IMR-90 (cell line): ENCODE measurements at regions not wholly inside any gene's neighbourhood (a gene's known extent, or its start where the extent isn't known, plus 50 kb on each side); places are given as distances from the start of the nearest gene placed in this dataset.

Source experiments
- ATAC-seq: fragments of 200-7000 bp; cut with Tn5 transposase; 2 replicates; pipeline ENCODE4 v1.9.1; 2020; ENCODE audit warnings: low read depth, mild to moderate bottlenecking, moderate library complexity
- BruUV-seq: library from RNA; stranded (reverse); fragments of 400-500 nt; replicated peaks from 2 replicates; lab custom pipeline; 2021; lab: Mats Ljungman, UMichigan
- CTCF ChIA-PET: fragments of 300-600 bp; formaldehyde crosslinking; extraction: SDS; loops from one replicate; lab custom pipeline; 2021; ENCODE audit warnings: antibody characterized with exemption; lab: Yijun Ruan, JAX
- POLR2A ChIA-PET: fragments of 300-600 bp; sonication (Branson Sonifier 250); formaldehyde crosslinking; loops from one replicate; lab custom pipeline; 2022; ENCODE audit warnings: antibody characterized with exemption; ENCODE audit not compliant: unreplicated experiment; lab: Charles Lee
- DNase-seq: peaks from one replicate; pipeline ENCODE4 v3.0.0; 2013
- H2AFZ ChIP-seq: replicated peaks from 2 replicates; pipeline ENCODE3; 2013; ENCODE audit warnings: low read length, mild to moderate bottlenecking; ENCODE audit not compliant: poor library complexity
- H2AK5ac ChIP-seq: 2 replicates; pipeline ENCODE4 v1.6.1; 2013; ENCODE audit warnings: low read depth, low read length, inconsistent platforms
- H2AK9ac ChIP-seq: replicated peaks from 2 replicates; pipeline ENCODE3; 2013; ENCODE audit warnings: mild to moderate bottlenecking, low read depth, low read length, moderate library complexity; ENCODE audit not compliant: poor library complexity
- H2BK120ac ChIP-seq: 2 replicates; pipeline ENCODE4 v1.6.1; 2013; ENCODE audit warnings: low read depth, low read length, inconsistent platforms
- H2BK15ac ChIP-seq: 3 replicates; pipeline ENCODE4 v1.6.1; 2013; ENCODE audit warnings: low read depth, low read length, inconsistent platforms
- H2BK20ac ChIP-seq: 2 replicates; pipeline ENCODE4 v1.6.1; 2013; ENCODE audit warnings: low read depth, mild to moderate bottlenecking, inconsistent platforms, low read length, moderate library complexity
- H2BK5ac ChIP-seq: 2 replicates; pipeline ENCODE4 v1.6.1; 2013; ENCODE audit warnings: mild to moderate bottlenecking, low read depth, low read length, inconsistent platforms; ENCODE audit not compliant: poor library complexity, severe bottlenecking
- H3K14ac ChIP-seq: replicated peaks from 2 replicates; pipeline ENCODE4 v1.6.1; 2013; ENCODE audit warnings: low read depth, low read length, inconsistent platforms
- H3K18ac ChIP-seq: 2 replicates; pipeline ENCODE4 v1.6.1; 2013; ENCODE audit warnings: low read depth, low read length, control low read depth
- H3K23ac ChIP-seq: 2 replicates; pipeline ENCODE4 v1.6.1; 2013; ENCODE audit warnings: low read depth, low read length, inconsistent platforms
- H3K27ac ChIP-seq: 2 replicates; pipeline ENCODE4 v1.5.1; 2013; ENCODE audit warnings: mild to moderate bottlenecking, control low read depth, low read length; ENCODE audit not compliant: insufficient read depth
- H3K27me3 ChIP-seq: 2 replicates; pipeline ENCODE4 v1.6.1; 2013; ENCODE audit warnings: low read length; ENCODE audit not compliant: control insufficient read depth, insufficient read depth
- H3K36me3 ChIP-seq: 2 replicates; pipeline ENCODE4 v1.6.1; 2013; ENCODE audit warnings: low read length, mixed read lengths; ENCODE audit not compliant: control insufficient read depth, insufficient read depth
- H3K4ac ChIP-seq: 2 replicates; pipeline ENCODE4 v1.6.1; 2013; ENCODE audit warnings: low read depth, low read length, inconsistent platforms
- H3K4me1 ChIP-seq: 2 replicates; pipeline ENCODE4 v1.6.1; 2013; ENCODE audit warnings: low read length, mixed read lengths; ENCODE audit not compliant: control insufficient read depth, insufficient read depth
- H3K4me2 ChIP-seq: 2 replicates; pipeline ENCODE4 v1.6.1; 2013; ENCODE audit warnings: low read depth, mild to moderate bottlenecking, control low read depth, low read length, moderate library complexity
- H3K4me3 ChIP-seq: 2 replicates; pipeline ENCODE4 v1.5.1; 2013; ENCODE audit warnings: low read depth, mild to moderate bottlenecking, control low read depth, low read length, moderate library complexity; ENCODE audit not compliant: insufficient read depth
- H3K56ac ChIP-seq: 2 replicates; pipeline ENCODE4 v1.6.1; 2013; ENCODE audit warnings: low read length, inconsistent platforms; ENCODE audit not compliant: insufficient read depth; ENCODE audit errors: extremely low read depth
- H3K79me1 ChIP-seq, 2 experiments: 2 replicates each; pipeline ENCODE4 v1.6.1; 2013; ENCODE audit warnings: low read length in 2 of 2, inconsistent platforms in 1 of 2, low read depth in 1 of 2
- H3K9ac ChIP-seq: 2 replicates; pipeline ENCODE4 v1.6.1; 2013; ENCODE audit warnings: low read depth, low read length, control low read depth
- H3K9me1 ChIP-seq: 2 replicates; pipeline ENCODE4 v1.6.1; 2013; ENCODE audit warnings: low read length, inconsistent platforms; ENCODE audit not compliant: insufficient read depth
- H3K9me3 ChIP-seq: 2 replicates; pipeline ENCODE4 v1.6.1; 2013; ENCODE audit warnings: low read length; ENCODE audit not compliant: control insufficient read depth, insufficient read depth
- H4K20me1 ChIP-seq: 2 replicates; pipeline ENCODE4 v1.6.1; 2013; ENCODE audit warnings: low read length, inconsistent platforms; ENCODE audit not compliant: insufficient read depth
- H4K5ac ChIP-seq: 2 replicates; pipeline ENCODE4 v1.6.1; 2013; ENCODE audit warnings: mild to moderate bottlenecking, low read depth, low read length, control low read depth
- H4K8ac ChIP-seq, 2 experiments: 2 replicates each; pipeline ENCODE4 v1.6.1; 2013; ENCODE audit warnings: low read depth in 2 of 2, low read length in 2 of 2, control low read depth in 1 of 2, inconsistent platforms in 1 of 2
- H4K91ac ChIP-seq: 2 replicates; pipeline ENCODE4 v1.6.1; 2013; ENCODE audit warnings: low read depth, low read length, inconsistent platforms; ENCODE audit not compliant: insufficient read depth
- BHLHE40 ChIP-seq: fragments of 150-350 bp; IDR thresholded peaks from 2 replicates; pipeline ENCODE4 v1.6.1; 2016; ENCODE audit warnings: mild to moderate bottlenecking, low read depth, low read length
- CEBPB ChIP-seq: IDR thresholded peaks from 2 replicates; pipeline ENCODE4 v1.6.1; 2012; ENCODE audit warnings: low read depth, low read length, improper control_type of control experiment
- CHD1 ChIP-seq: IDR thresholded peaks from 2 replicates; pipeline ENCODE4 v1.6.1; 2012; ENCODE audit warnings: low read depth, low read length, improper control_type of control experiment
- FOS ChIP-seq: fragments of 150-350 bp; IDR thresholded peaks from 2 replicates; pipeline ENCODE4 v1.6.1; 2016; ENCODE audit warnings: low read depth, low read length
- MAFK ChIP-seq: IDR thresholded peaks from 2 replicates; pipeline ENCODE4 v1.6.1; 2012; ENCODE audit warnings: low read depth, low read length, improper control_type of control experiment
- MAZ ChIP-seq: IDR thresholded peaks from 2 replicates; pipeline ENCODE4 v1.6.1; 2012; ENCODE audit warnings: low read depth, mild to moderate bottlenecking, low read length, improper control_type of control experiment, moderate library complexity, borderline replicate concordance
- MXI1 ChIP-seq: IDR thresholded peaks from 2 replicates; pipeline ENCODE4 v1.6.1; 2012; ENCODE audit warnings: low read depth, mild to moderate bottlenecking, low read length, moderate library complexity, borderline replicate concordance
- NFE2L2 ChIP-seq: fragments of 150-350 bp; IDR thresholded peaks from 2 replicates; pipeline ENCODE4 v1.6.1; 2016; ENCODE audit warnings: low read depth, mild to moderate bottlenecking, low read length
- POLR2A ChIP-seq: IDR thresholded peaks from 2 replicates; pipeline ENCODE4 v1.6.1; 2012; ENCODE audit warnings: mild to moderate bottlenecking, low read depth, low read length
- RAD21 ChIP-seq: IDR thresholded peaks from 2 replicates; pipeline ENCODE4 v1.6.1; 2012; ENCODE audit warnings: low read length, improper control_type of control experiment
- RCOR1 ChIP-seq: IDR thresholded peaks from 2 replicates; pipeline ENCODE4 v1.6.1; 2012; ENCODE audit warnings: mild to moderate bottlenecking, low read length, improper control_type of control experiment; ENCODE audit not compliant: insufficient replicate concordance
- RFX5 ChIP-seq: IDR thresholded peaks from 2 replicates; pipeline ENCODE4 v1.8.0; 2012; ENCODE audit warnings: low read depth, mild to moderate bottlenecking, low read length, moderate library complexity
- SMC3 ChIP-seq: fragments of 150-350 bp; IDR thresholded peaks from 2 replicates; pipeline ENCODE4 v1.6.1; 2016; ENCODE audit warnings: low read depth, mild to moderate bottlenecking, antibody characterized with exemption, low read length, moderate library complexity
- WGBS, 2 experiments: methylation state at CpG; one replicate each; pipeline versions ENCODE4 v1.1.5 to v1.1.7; 2013; ENCODE audit warnings: missing lambda C conversion rate in 2 of 2; ENCODE audit not compliant: insufficient read length in 1 of 2; ENCODE audit errors: extremely low coverage in 2 of 2; 5-methylcytosine and 5-hydroxymethylcytosine counted together
- dilution Hi-C: fragments of 300-500 bp; cut with HindIII; formaldehyde crosslinking; loops from one replicate; pipeline ENCODE4 v1.14.3; 2018; ENCODE audit warnings: low sequenced_read_pairs; ENCODE audit not compliant: unreplicated experiment
- in situ Hi-C: fragments of 300-500 bp; cut with MboI; formaldehyde crosslinking; loops from 3 replicates; pipeline ENCODE4 v1.14.3; 2019; ENCODE audit warnings: low sequenced_read_pairs, inconsistent platforms, mixed read lengths
- intact Hi-C: fragments of 100-400 bp; cut with micrococcal nuclease; formaldehyde crosslinking; loops from 2 replicates; pipeline ENCODE4 v1.10.0; 2022
- TF ChIP-seq, protein P1 (sequence below): fragments of 150-350 bp; IDR thresholded peaks from 2 replicates; pipeline ENCODE4 v1.6.1; 2017; ENCODE audit warnings: mild to moderate bottlenecking, antibody characterized with exemption, low read length, low read depth
- TF ChIP-seq, protein P2 (sequence below): fragments of 150-350 bp; IDR thresholded peaks from 2 replicates; pipeline ENCODE4 v1.6.1; 2016; ENCODE audit warnings: low read depth, mild to moderate bottlenecking, low read length, moderate library complexity, borderline replicate concordance
- TF ChIP-seq, protein P3 (sequence below): conservative IDR thresholded peaks from 2 replicates; pipeline ENCODE4 v1.5.1; 2012; ENCODE audit warnings: mild to moderate bottlenecking, low read depth, low read length, improper control_type of control experiment

DNA sequence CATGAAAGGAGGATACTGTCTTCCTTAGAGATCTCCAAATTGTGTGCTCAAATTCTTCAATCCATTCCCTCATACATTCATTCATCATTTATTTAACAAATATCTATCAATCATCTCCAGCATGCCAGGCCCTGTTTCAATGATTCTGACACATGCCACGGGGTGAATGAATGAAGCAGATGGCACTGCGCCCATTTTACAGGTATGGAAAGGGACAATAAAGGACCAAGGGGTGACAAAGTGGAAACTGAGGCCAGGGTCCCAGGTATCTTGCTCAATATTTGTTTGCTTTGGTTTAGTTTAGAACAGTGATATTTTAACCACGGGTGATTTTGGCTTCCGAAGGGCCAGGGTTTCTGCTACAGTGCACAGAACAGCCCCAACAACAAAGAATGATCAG lies 321.6 kb upstream of the RUNX1 start:
- no peak overlapping the region for H2BK20ac ChIP-seq
- no peaks in the 10 kb centered on the region for H3K79me1 ChIP-seq
- CTCF ChIA-PET, result no interaction called here
- no TSS peak for BruUV-seq
- no peak overlapping the region for H3K56ac ChIP-seq
- H3K4ac ChIP-seq, result no peak overlapping the region
- H3K4me2 ChIP-seq, result no peak overlapping the region
- H4K91ac ChIP-seq, result no peak overlapping the region
- H3K4me3 ChIP-seq, result no peak overlapping the region
- H3K9me1 ChIP-seq, result no peaks in the 10 kb centered on the region
- POLR2A ChIA-PET, result no interaction called here
- no peak overlapping the region for H2BK15ac ChIP-seq
- H3K23ac ChIP-seq, result no peak overlapping the region
- H3K27me3 ChIP-seq, result no peaks in the 10 kb centered on the region
- H3K27ac ChIP-seq, result no peak overlapping the region
- H3K9ac ChIP-seq, result no peak overlapping the region
- H3K4me1 ChIP-seq, result peaks cover 2% of the 10 kb centered on the region; the same call in 1 of the 2 replicates
- in situ Hi-C loops, result no loop called here
- ATAC-seq, result no peak
- no peak overlapping the region for H2AK5ac ChIP-seq
- H4K5ac ChIP-seq, result no peak overlapping the region
- H4K8ac ChIP-seq, result no peak overlapping the region
- no peaks in the 10 kb centered on the region for H3K36me3 ChIP-seq
- H2BK120ac ChIP-seq, result no peak overlapping the region
- H3K9me3 ChIP-seq, result no peaks in the 10 kb centered on the region
- H3K18ac ChIP-seq, result no peak overlapping the region
- intact Hi-C loops, result no loop called here
- no peak for TF ChIP-seq MAZ
- no peak for TF ChIP-seq MAFK
- no peak for TF ChIP-seq MXI1
- TF ChIP-seq POLR2A, result no peak
- no peak for TF ChIP-seq CEBPB
- TF ChIP-seq, protein P1, sequence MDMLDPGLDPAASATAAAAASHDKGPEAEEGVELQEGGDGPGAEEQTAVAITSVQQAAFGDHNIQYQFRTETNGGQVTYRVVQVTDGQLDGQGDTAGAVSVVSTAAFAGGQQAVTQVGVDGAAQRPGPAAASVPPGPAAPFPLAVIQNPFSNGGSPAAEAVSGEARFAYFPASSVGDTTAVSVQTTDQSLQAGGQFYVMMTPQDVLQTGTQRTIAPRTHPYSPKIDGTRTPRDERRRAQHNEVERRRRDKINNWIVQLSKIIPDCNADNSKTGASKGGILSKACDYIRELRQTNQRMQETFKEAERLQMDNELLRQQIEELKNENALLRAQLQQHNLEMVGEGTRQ, result no peak
- no peak for TF ChIP-seq SMC3
- no peak for TF ChIP-seq FOS
- no peak for TF ChIP-seq RFX5
- TF ChIP-seq CHD1, result no peak
- TF ChIP-seq RCOR1, result no peak
- TF ChIP-seq NFE2L2, result no peak
- TF ChIP-seq BHLHE40, result no peak
- no peak for TF ChIP-seq RAD21
- TF ChIP-seq, protein P2, sequence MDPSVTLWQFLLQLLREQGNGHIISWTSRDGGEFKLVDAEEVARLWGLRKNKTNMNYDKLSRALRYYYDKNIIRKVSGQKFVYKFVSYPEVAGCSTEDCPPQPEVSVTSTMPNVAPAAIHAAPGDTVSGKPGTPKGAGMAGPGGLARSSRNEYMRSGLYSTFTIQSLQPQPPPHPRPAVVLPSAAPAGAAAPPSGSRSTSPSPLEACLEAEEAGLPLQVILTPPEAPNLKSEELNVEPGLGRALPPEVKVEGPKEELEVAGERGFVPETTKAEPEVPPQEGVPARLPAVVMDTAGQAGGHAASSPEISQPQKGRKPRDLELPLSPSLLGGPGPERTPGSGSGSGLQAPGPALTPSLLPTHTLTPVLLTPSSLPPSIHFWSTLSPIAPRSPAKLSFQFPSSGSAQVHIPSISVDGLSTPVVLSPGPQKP, result no peak
- TF ChIP-seq, protein P3, sequence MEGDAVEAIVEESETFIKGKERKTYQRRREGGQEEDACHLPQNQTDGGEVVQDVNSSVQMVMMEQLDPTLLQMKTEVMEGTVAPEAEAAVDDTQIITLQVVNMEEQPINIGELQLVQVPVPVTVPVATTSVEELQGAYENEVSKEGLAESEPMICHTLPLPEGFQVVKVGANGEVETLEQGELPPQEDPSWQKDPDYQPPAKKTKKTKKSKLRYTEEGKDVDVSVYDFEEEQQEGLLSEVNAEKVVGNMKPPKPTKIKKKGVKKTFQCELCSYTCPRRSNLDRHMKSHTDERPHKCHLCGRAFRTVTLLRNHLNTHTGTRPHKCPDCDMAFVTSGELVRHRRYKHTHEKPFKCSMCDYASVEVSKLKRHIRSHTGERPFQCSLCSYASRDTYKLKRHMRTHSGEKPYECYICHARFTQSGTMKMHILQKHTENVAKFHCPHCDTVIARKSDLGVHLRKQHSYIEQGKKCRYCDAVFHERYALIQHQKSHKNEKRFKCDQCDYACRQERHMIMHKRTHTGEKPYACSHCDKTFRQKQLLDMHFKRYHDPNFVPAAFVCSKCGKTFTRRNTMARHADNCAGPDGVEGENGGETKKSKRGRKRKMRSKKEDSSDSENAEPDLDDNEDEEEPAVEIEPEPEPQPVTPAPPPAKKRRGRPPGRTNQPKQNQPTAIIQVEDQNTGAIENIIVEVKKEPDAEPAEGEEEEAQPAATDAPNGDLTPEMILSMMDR, result no peak
- H2BK5ac ChIP-seq, result no peak overlapping the region
- WGBS, 2 experiments, result no CpG with 5 or more reads among the region's 4 CpGs
- DNase-seq, result no peak
- no peak overlapping the region for H2AFZ ChIP-seq
- H4K20me1 ChIP-seq, result no peaks in the 10 kb centered on the region
- H3K14ac ChIP-seq, result no peak overlapping the region
- dilution Hi-C loops, result no loop called here
- H2AK9ac ChIP-seq, result no peak overlapping the region
